AG09319 (cell line): ENCODE measurements at regions not wholly inside any gene's neighbourhood (a gene's known extent, or its start where the extent isn't known, plus 50 kb on each side); places are given as distances from the start of the nearest gene placed in this dataset.

Source experiments
- DNase-seq: peaks from one replicate; pipeline ENCODE4 v3.0.0-alpha.2; 2010; ENCODE audit warnings: low read depth; ENCODE audit errors: extremely low read depth
- CTCF ChIP-seq: IDR thresholded peaks from 2 replicates; pipeline ENCODE4 v1.5.1; 2011; ENCODE audit warnings: low read depth, mild to moderate bottlenecking, inconsistent platforms, low read length, moderate library complexity

GRCh38 chr14:30108975-30109700, 181.5 kb upstream of the PRKD1 start:
- DNase-seq, result peak; percentile 62
- no peak for TF ChIP-seq CTCF

- TF ChIP-seq CTCF, result no peak
- no peak for DNase-seq
Observed at GRCh38 chr14:30114051-30114450, 186.4 kb upstream of the PRKD1 start.

- no peak for DNase-seq
- TF ChIP-seq CTCF, result no peak
Observed at GRCh38 chr14:30115756-30116155, 188.1 kb upstream of the PRKD1 start.

GRCh38 chr14:30118992-30119640, 191.5 kb upstream of the PRKD1 start:
- no peak for TF ChIP-seq CTCF
- no peak for DNase-seq

GRCh38 chr14:30125322-30125979, 197.8 kb upstream of the PRKD1 start:
- no peak for DNase-seq
- no peak for TF ChIP-seq CTCF

GRCh38 chr14:30129807-30130206, 202.2 kb upstream of the PRKD1 start:
- TF ChIP-seq CTCF, result no peak; the same call in 1 of the 2 replicates
- no peak for DNase-seq

GRCh38 chr14:30131581-30132097, 204.0 kb upstream of the PRKD1 start:
- no peak for DNase-seq
- TF ChIP-seq CTCF, result no peak
